Parathyroid adenoma (tissue), 2 donors: ENCODE measurements at regions not wholly inside any gene's neighbourhood (a gene's known extent, or its start where the extent isn't known, plus 50 kb on each side); places are given as distances from the start of the nearest gene placed in this dataset.
"Not testable (repeated sequence)": the region's sequence is repeated elsewhere in the genome, so short reads cannot be mapped to it uniquely, and the experiment has no call there.

ENCODE experiments used
- H2AFZ ChIP-seq: fragments of 300-600 bp; sonication (generic); one replicate; pipeline ENCODE4 v1.7.0; 2017; ENCODE audit warnings: antibody characterized with exemption, mild to moderate bottlenecking
- H3K27ac ChIP-seq: fragments of 300-600 bp; sonication (generic); one replicate; pipeline ENCODE4 v1.7.0; 2017
- H3K27me3 ChIP-seq: fragments of 300-600 bp; sonication (generic); one replicate; pipeline ENCODE4 v1.7.0; 2017; ENCODE audit warnings: low read length; ENCODE audit not compliant: control insufficient read depth, insufficient read depth
- H3K36me3 ChIP-seq: fragments of 300-600 bp; sonication (generic); one replicate; pipeline ENCODE4 v1.7.0; 2017; ENCODE audit warnings: low read length; ENCODE audit not compliant: control insufficient read depth, insufficient read depth
- H3K4me1 ChIP-seq: fragments of 300-600 bp; sonication (generic); one replicate; pipeline ENCODE4 v1.7.0; 2017; ENCODE audit warnings: control low read depth
- H3K4me2 ChIP-seq: fragments of 300-600 bp; sonication (generic); one replicate; pipeline ENCODE4 v1.7.0; 2017; ENCODE audit warnings: low read length
- H3K4me3 ChIP-seq: fragments of 300-600 bp; sonication (generic); one replicate; pipeline ENCODE4 v1.7.0; 2017; ENCODE audit warnings: low read depth, low read length
- H3K79me2 ChIP-seq: fragments of 300-600 bp; sonication (generic); one replicate; pipeline ENCODE4 v1.7.0; 2017; ENCODE audit warnings: control low read depth
- H3K9ac ChIP-seq: fragments of 300-600 bp; sonication (generic); one replicate; pipeline ENCODE4 v1.7.0; 2017; ENCODE audit warnings: mild to moderate bottlenecking
- H3K9me3 ChIP-seq: fragments of 300-600 bp; sonication (generic); one replicate; pipeline ENCODE4 v1.7.0; 2017; ENCODE audit warnings: low read length; ENCODE audit not compliant: control insufficient read depth
- TF ChIP-seq, protein P1 (sequence below): fragments of 300-600 bp; sonication (generic); IDR thresholded peaks from one replicate; pipeline ENCODE4 v1.7.0; 2017; ENCODE audit warnings: antibody characterized with exemption, mild to moderate bottlenecking
- donor health status: primary hyperparathyroidism.

DNA sequence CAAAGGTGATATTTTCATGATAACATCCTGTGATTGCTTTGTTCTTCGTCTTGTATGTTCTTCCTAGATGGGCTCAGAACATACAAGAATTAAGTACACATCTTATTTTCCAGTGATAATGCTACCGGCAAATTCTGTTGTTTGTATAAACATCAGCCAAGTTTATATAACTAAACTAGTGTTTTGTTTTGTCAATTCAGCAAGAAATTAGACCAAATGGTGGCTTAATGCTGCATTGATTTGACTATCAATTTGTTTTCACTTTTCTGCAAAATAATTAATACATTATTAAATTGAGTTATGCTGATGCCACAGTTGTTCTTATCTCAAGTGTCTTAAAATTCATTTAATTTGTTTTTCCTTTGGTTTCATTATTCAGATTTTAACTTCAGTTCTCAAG is 177.7 kb downstream of the OR4F29 start:
- not testable (repeated sequence) for H3K27me3 ChIP-seq, H3K79me2 ChIP-seq, H3K9me3 ChIP-seq, H3K9ac ChIP-seq, H3K4me2 ChIP-seq, H3K36me3 ChIP-seq, H3K4me1 ChIP-seq, H2AFZ ChIP-seq, H3K4me3 ChIP-seq, H3K27ac ChIP-seq

DNA sequence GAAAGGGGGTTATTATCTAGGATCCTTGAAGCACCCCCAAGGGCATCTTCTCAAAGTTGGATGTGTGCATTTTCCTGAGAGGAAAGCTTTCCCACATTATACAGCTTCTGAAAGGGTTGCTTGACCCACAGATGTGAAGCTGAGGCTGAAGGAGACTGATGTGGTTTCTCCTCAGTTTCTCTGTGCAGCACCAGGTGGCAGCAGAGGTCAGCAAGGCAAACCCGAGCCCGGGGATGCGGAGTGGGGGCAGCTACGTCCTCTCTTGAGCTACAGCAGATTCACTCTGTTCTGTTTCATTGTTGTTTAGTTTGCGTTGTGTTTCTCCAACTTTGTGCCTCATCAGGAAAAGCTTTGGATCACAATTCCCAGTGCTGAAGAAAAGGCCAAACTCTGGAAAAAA is 183.7 kb downstream of the OR4F29 start:
- not testable (repeated sequence) for H3K9ac ChIP-seq

More for the DNA sequence above, 183.7 kb downstream of the OR4F29 start:
- H3K4me2 ChIP-seq, H3K4me3 ChIP-seq, H3K36me3 ChIP-seq, H3K27me3 ChIP-seq, H3K9me3 ChIP-seq, H2AFZ ChIP-seq, H3K79me2 ChIP-seq, H3K4me1 ChIP-seq, H3K27ac ChIP-seq: not testable (repeated sequence)
- TF ChIP-seq, protein P1, sequence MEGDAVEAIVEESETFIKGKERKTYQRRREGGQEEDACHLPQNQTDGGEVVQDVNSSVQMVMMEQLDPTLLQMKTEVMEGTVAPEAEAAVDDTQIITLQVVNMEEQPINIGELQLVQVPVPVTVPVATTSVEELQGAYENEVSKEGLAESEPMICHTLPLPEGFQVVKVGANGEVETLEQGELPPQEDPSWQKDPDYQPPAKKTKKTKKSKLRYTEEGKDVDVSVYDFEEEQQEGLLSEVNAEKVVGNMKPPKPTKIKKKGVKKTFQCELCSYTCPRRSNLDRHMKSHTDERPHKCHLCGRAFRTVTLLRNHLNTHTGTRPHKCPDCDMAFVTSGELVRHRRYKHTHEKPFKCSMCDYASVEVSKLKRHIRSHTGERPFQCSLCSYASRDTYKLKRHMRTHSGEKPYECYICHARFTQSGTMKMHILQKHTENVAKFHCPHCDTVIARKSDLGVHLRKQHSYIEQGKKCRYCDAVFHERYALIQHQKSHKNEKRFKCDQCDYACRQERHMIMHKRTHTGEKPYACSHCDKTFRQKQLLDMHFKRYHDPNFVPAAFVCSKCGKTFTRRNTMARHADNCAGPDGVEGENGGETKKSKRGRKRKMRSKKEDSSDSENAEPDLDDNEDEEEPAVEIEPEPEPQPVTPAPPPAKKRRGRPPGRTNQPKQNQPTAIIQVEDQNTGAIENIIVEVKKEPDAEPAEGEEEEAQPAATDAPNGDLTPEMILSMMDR, result peak; percentile 51
